ENCODE measurements at regions not wholly inside any gene's neighbourhood (a gene's known extent, or its start where the extent isn't known, plus 50 kb on each side); places are given as distances from the start of the nearest gene placed in this dataset.

- TF ChIP-seq CTCF (IDR thresholded peaks at IDR 0.05): no peak
- no peak for ATAC-seq
These were observed 351.1 kb upstream of the TLE4 start for GRCh38 chr9:79220666-79221065.

GRCh38 chr9:79221084-79221483, 350.7 kb upstream of the TLE4 start:
- no peak overlapping the region for H3K4me3 ChIP-seq
- no peaks in the 10 kb centered on the region for H3K9me3 ChIP-seq
- no peak overlapping the region for H3K27ac ChIP-seq
- H3K4me1 ChIP-seq: no peaks in the 10 kb centered on the region
- intact Hi-C loops (cut with DNase I): no loop called here
- no peaks in the 10 kb centered on the region for H3K27me3 ChIP-seq
- TF ChIP-seq CTCF (IDR thresholded peaks at IDR 0.05): no peak
- H3K36me3 ChIP-seq: no peaks in the 10 kb centered on the region
- no peak for ATAC-seq
- no peak for DNase-seq

More at GRCh38 chr9:79220666-79221065, 351.1 kb upstream of the TLE4 start:
- intact Hi-C loops (cut with DNase I): no loop called here
- no peak for DNase-seq
- Histone ChIP-seq H3K27ac (no peak overlapping the region), H3K27me3 (no peaks in the 10 kb centered on the region), H3K4me1 (no peaks in the 10 kb centered on the region), H3K36me3 (no peaks in the 10 kb centered on the region), H3K9me3 (no peaks in the 10 kb centered on the region), H3K4me3 (no peak overlapping the region)

- ATAC-seq (no peak), DNase-seq (no peak)
- intact Hi-C loops (cut with DNase I): no loop called here
- no peak for TF ChIP-seq CTCF (IDR thresholded peaks at IDR 0.05)
- Histone ChIP-seq H3K27ac (no peak overlapping the region), H3K9me3 (no peaks in the 10 kb centered on the region), H3K4me3 (no peak overlapping the region), H3K27me3 (no peaks in the 10 kb centered on the region), H3K36me3 (no peaks in the 10 kb centered on the region), H3K4me1 (no peaks in the 10 kb centered on the region)
These were observed 349.3 kb upstream of the TLE4 start for GRCh38 chr9:79222483-79222882.

GRCh38 chr9:79224672-79225433, 346.9 kb upstream of the TLE4 start:
- Histone ChIP-seq H3K27me3 (no peaks in the 10 kb centered on the region), H3K27ac (no peak overlapping the region), H3K4me3 (no peak overlapping the region), H3K9me3 (no peaks in the 10 kb centered on the region), H3K36me3 (no peaks in the 10 kb centered on the region), H3K4me1 (no peaks in the 10 kb centered on the region)
- no peak for TF ChIP-seq CTCF (IDR thresholded peaks at IDR 0.05)
- intact Hi-C loops (cut with DNase I): no loop called here
- ATAC-seq: no peak
- no peak for DNase-seq

- intact Hi-C loops (cut with DNase I): no loop called here
- no peak overlapping the region for H3K4me3 ChIP-seq
- H3K27me3 ChIP-seq: no peaks in the 10 kb centered on the region
- DNase-seq (no peak), ATAC-seq (peak; percentile 44)
- H3K9me3 ChIP-seq: peaks cover 0 to 14% of the 10 kb centered on the region in 2 donors
- peak in 1 of 2 donors; percentile 12 for TF ChIP-seq CTCF (IDR thresholded peaks at IDR 0.05)
- no peak overlapping the region for H3K27ac ChIP-seq
- H3K4me1 ChIP-seq: peaks cover 0 to 7% of the 10 kb centered on the region in 2 donors
- H3K36me3 ChIP-seq: no peaks in the 10 kb centered on the region
These were observed 338.2 kb upstream of the TLE4 start for GRCh38 chr9:79233542-79233941.

All from left lung (tissue), 4 donors.